NCI-H1694 (cell line): ENCODE measurements at regions not wholly inside any gene's neighbourhood (a gene's known extent, or its start where the extent isn't known, plus 50 kb on each side); places are given as distances from the start of the nearest gene placed in this dataset.

Experiments
- DNase-seq: peaks from one replicate; lab custom pipeline; 2025; lab: John Stamatoyannopoulos, UW

DNA sequence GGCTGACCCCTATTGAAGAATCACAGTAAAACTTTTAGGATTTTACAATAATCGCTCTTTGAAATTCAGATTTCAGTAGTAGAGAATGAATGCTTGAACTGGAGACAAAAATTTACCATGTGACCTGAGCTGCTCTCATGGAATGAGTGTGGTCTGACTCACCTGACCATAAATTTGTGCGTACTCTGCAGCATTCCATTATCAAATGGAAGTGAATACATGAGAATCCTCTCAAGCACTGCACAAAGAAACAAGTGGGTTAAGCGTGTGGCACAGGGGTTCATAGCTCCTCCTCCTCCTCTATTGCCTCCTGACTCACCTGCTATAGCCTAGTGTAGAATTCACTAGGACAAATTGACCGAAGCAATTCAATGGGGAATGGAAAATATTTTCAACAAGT, 269.8 kb upstream of the CDH9 start:
- DNase-seq = no peak

DNA sequence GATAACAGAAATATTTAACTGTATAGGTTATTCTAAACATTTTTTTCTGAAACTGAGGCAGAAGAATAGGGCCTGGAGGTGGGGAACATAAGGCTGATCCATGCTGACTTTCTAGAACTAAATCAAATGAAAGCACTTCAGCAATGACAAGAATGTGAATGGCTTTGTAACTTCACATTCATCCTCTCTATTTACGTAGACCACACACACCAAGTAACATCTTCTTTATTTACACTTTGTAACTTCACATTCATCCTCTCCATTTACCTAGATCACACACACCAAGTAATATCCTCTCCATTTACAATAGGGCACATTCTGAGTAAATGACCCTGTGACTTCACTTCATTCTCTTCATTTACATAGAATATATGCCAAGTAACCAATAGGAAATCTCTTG, 251.8 kb upstream of the CDH9 start:
- DNase-seq = no peak

DNA sequence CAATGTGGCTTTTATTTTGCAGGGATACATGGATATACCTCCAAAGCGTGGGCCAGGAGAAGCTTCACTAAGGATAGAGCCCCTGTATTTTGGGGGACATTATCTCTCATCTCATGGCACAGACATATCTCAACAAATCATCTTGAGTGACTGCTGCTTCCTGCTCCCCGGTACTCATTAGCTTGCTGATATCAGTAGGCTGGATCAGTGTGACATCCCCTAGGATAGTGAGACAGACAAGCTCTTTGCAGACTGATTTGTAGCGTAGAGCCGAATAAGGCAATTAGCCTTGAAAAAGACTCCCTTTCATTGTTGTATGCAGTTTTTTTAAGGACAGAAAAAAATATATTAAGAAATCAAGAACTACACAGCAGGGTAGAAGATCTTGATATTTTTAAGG, 237.7 kb upstream of the CDH9 start:
- DNase-seq = no peak

DNA sequence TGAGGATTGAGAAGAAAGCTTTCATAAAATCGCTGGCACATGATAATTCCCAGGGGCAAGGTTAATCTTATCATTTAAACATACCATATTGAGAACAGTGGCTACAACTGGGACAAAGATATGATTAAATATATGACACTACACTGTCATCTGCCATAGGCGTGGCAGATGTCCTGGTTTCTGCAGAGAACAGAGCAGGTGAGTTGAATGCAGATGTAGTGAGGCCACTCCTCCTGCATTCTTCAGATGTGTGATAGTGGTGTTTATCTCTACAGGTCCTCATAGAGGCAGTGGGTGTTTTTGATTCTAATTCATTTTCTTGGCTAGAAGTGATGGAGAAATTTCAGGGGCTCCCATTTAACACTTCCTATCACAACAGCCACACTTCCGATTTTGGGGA, 237.0 kb upstream of the CDH9 start:
- DNase-seq = no peak

DNA sequence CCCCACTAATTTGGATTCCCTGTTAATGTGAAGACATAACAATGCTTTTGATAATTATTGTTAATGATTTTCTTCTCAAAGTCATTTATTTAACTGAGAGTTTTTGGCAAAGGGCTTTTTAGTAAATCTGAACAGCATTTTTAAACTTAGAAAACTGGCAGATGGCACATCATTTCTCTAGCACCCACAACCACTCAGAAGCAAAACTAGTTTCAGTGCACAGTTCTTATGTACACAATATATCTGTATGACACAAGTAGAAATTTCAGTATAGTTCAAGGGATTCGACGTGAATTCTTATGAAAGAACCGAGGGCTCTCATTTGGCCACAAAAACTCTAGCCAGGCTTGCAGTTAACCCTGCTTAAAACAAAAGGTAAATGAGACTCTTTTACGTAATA, 231.4 kb upstream of the CDH9 start:
- no peak for DNase-seq

DNA sequence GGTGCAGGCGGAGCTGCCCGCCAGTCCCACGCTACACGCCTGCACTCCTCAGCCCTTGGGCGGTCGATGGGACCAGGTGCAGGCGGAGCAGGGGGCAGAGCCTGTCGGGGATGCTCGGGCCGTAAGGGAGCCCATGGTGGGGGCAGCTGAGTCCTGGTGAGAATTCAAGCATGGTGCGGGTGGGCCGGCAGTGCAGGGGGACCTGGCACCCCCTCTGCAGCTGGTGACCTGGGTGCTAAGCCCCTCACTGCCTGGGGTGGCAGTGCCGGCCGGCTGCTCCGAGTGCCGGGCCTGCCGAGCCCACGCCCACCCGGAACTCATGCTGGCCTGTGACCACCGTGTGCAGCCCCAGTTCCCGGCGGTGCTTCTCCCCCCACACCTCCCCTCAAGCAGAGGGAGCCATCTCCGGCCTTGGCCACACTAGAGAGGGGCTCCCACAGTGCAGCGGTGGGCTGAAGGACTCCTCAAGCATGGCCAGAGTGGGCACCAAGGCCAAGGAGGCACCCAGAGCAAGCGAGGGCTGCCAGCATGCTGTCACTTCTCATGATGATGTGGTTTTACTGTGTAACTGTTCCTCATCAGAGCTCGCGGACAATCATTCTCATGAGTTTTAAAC, 228.9 kb upstream of the CDH9 start:
- DNase-seq = no peak

DNA sequence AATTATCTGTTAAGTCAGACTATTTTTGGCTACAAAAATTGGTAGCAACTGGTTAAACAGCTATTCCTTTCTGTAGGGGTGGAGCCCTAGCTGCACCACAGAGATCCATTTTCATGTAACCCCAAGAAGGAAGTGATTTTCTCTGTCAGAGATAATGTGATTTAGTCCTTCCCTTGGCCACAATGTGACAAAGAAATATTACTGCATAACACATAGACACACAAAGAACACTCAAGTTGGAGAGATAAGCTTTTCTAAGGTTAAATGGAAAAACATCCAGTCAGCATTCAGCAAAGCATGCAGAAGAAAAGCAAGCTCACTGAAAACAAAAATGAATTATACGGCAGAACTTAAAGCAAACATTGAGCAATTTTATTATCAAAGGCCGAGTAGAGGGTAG, 227.8 kb upstream of the CDH9 start:
- DNase-seq = no peak

DNA sequence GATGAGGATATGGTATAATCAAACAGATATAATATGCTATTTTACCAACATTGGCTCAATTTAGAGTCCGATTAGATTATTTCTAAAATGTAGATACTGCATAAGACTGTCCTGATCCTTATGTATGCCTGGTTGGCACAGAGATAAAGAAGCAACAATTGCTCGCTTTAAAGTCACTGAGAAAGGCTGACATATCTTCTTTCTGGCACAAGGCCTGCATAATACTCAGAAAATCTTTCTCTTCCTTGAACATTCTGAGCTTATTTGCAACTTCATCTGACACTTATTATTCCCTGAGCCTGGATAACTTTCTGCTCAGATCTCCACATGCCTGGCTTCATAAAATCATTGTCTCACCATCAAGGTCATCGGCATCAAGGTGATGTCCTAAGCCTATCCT, 219.3 kb upstream of the CDH9 start:
- DNase-seq = no peak

DNA sequence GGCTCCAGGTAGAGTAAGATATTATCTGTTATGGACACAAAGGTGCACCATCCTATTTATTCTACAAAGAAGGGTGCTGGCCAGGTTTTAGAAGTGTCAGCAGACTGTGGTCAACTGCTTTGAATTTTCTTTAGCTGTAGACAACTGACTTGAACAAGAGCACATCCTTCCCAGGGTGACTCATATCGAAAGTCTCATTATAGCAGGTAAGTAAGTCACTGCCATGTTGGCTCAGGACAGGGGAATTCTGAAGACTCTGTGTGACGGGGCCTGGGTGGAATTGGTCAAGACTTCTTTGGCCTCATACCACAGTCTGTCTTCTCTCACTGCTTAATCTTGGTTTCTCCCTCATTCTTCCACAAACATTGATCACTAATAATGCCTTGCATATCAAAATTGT, 214.5 kb upstream of the CDH9 start:
- DNase-seq = no peak

DNA sequence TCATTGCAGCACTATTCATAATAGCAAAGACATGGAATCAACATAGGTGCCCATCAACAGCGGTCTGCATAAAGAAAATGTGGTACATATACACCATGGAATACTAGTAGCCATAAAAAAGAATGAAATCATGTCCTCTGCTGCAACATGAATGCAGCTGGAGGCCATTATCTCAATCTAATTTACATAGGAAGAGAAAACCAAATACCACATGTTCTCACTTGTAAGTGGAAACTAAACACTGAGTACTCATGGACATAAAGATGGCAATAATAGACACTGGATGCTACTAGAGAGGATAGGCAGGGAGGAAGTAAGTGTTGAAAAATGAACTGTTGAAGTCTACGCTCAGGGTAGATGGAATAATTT, 203.9 kb upstream of the CDH9 start:
- DNase-seq = no peak

DNA sequence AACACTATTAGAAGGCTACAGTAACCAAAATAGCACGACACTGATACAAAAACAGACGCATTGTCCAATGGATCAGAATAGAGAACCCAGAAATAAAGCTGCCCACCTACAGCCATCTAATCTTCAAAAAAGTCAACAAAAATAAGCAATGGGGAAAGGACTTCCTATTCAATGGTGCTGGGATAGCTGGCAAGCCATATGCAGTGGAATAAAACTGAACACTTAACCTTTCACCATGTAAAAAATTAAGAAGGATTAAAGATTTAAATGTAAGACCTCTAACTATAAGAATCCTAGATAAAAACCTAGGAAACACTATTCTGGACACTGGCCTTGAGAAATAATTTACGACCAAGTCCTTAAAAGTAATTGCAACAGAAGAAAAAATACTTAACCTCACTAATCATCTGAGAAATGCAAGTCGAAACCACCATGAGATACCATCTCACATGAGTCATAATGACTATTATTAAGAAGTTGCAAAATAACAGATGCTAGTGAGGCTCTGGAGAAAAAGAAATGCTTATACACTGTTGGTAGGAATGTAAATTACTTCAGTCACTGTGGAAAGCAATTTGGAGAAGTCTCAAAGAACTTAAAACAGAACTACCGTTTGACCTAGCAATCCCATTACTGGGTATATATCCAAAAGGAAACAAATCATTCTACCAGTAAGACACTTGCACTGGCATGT, 203.3 kb upstream of the CDH9 start:
- DNase-seq = no peak

DNA sequence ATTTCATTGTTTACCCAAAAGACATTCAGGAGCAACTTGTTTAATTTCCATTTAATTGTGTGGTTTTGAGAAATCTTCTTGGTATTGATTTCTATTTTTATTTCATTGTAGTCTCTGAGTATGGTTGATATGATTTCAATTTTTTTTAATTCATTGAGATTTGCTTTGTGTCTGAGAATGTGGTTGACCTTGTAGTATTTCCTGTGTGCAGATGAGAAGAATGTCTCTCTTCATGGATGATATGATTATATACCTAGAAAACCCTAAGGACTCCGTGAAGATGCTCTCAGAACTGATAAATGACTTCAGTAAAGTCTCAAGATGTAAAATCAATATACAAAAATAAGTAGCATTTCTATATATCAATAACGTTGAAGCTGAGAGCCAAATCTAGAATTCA, 202.4 kb upstream of the CDH9 start:
- no peak for DNase-seq

DNA sequence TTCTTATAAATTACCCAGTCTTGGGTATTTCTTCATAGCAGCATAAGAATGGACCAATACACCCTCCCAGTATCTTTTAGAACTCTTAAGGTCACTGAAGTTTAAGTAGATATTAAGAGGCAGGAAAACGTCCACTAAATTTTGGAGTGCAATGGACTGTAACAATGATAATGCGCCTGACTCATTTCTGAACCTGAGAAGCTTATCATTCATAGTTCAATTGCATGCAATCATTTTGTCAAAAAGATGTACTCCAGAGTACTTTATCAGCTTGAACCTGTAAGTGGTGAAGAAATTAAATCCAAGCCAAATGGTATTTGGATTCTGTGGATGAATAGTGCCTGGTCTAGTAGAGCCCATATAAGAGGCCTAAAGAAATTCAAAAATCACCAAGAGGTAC, 196.5 kb upstream of the CDH9 start:
- DNase-seq = no peak

DNA sequence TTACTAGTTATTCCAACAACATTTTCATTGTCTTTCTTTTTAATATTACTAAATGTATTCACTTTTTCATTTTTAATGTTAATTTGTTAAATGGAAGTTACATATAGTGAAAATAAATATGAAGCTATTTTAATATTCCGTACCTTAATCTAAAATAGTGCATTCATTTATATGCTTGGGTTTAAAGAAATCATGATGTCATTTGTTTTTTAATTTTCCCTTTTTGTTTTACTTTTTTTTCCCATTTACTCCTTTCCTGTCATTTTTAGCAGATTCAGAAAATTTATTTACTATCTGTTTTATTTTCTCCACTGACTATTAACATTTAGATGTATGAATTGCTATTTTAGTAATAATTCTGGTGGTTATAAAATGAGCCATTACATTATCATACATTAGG, 183.0 kb upstream of the CDH9 start:
- DNase-seq = no peak

DNA sequence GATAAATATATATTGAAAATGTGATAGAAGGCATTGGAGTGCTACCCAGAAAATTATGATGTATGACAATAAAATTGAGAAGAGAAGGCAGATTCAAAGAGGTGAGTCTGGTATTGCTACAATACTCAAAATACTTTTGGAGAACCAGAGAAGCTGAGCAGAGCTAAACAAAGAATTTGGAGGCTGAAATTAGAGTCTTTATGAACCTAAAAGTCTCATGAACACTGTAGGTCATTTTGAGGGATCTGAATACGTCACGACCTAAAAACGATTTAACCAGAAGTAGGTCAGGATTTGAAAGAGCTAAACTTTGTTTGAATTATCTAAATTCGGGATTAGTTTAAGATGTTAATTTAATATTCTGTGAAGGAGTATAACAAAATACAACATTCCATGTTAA, 182.4 kb upstream of the CDH9 start:
- DNase-seq = no peak

DNA sequence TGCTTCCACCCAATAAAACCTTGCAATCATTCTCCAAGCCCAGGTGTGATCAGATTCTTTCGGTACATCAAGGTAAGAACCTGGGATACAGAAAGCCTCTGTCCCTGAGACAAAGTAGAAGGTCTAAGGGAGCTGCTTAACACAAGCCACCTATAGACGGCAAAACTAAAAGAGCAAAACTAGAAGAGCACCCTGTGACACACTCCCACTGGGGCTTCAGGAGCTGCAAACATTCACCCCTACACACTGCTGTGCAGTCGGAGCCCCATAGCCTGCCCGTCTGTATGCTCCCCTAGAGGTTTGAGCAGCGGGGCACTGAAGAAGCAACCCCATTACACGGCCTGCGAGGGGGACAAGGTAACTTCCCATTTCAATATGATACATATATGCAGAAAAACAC, 179.6 kb upstream of the CDH9 start:
- no peak for DNase-seq

DNA sequence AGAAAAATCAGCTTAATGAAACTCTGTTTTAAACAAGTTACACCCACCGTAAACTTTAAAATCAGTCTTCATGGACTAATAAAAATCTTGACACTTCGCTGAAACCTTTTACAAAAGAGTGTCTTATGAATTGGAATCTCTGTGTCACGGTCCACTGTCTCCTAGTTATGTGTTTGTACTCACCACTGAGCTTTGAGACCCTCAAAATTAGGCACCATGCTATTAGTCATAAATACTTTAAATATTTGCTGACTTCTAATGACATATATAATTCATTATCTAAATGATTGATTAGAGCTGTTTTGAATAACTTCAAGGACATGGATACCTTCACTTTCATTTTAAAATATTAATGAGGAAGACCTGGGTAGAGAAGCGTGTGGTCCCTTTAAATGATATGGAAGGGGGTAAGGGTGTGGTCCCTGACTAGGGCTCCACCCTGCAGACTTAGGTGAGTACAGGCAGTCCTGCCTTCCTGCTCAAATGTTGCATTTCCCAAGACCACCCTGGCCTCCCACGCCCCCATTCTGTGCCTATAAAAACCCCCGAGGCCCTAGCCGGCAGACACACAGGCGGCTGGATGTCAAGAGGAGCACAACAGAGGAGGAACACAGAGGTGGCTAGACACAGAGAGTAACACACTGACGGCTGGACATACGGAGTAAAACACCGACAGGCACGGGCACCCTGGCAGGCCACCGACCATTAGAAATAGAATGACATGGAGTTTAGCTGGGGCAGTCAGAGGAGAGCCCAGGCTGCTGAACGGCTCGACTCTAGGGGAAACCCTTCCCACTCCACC, 179.0 kb upstream of the CDH9 start:
- no peak for DNase-seq

DNA sequence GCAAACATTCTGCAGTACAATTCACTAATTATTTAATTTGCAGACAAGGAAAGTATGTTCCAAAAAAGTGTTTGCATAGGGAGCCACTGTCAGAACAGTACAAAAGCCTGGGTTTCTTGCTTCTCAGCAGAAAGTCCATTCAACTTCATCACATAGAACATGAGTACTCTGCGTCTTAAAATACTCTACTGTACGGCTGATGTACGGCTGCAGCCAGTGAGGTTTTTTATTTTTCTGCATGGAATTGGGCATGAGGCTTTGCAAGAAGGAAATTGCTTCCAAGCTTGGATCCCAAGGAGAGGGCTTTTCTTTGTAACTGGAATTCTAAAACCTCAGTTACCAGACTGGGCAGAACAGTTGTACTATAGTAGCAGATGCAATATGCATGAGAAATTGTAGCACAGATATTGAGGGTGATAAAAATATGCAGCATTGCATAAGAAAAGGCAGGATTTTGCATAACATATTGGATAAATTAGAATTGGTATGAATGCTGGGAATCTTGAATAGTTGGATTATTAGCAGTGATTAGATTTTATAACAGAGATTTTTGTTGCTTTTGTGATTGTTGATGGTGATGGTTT, 178.1 kb upstream of the CDH9 start:
- DNase-seq = no peak

DNA sequence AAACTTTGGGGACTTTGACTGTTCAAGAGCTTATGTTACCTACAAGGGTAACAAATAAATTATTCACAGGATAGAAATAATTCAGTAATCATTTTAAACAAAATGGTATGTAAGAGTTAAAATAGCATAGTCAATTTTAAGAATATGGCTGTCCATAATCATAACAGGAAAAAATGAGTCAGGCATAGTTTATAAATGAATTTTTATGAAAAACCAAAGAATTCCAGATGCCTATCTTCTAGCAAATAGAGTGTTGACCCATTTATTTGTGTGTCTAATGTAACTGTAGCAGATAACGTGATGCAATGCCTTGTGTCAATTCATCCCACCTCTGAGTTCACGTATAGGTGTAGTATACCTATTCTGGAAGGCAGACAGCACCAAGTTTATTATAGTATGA, 169.7 kb upstream of the CDH9 start:
- no peak for DNase-seq

DNA sequence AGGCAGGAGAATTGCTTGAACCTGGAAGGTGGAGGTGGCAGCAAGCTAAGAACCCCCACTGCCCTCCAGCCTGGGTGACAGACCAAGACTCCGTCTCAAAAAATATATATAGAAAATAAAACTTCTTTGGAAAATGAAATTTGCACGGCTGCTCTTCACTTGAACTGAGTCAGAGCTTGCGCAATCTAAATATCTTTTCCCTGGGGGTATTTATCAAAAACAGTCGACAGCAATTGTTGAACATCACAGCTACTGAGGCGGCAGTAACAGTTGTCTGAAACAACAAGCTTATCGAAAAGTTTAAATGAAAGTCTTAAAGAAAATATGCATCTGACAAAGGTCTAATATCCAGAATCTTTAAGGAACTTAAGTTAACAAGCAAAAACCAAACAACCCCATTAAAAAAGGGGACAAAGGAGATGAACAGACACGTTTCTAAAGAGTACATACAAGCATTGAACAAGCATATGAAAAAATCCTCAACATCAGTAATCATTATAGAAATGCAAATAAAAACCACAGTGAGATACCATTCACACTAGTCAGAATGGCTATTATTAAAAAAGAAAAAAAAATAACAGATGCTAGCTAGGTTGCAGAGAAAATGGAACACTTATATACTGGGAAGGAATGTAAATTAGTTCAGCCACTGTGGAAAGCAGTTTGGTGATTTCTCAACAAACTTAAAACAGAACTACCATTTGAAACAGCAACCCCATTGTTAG, 153.6 kb upstream of the CDH9 start:
- no peak for DNase-seq

DNA sequence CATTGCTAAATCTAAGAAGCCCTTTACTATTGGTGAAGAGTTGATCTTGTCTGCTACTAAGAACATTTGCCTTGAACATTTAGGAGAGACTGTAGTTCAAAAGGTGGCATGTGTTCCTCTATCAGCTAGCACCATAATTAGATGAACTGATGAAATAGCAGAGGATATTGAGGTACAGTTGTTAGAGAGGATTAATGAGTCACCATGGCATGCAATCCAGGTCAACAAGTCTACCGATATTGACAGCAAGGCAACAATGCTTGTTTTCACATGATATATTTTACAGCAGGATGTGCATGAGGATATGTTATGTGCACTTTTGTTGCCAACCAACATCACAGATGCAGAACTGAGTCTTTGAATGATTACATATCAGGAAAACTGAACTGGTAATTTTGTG, 134.3 kb upstream of the CDH9 start:
- no peak for DNase-seq

DNA sequence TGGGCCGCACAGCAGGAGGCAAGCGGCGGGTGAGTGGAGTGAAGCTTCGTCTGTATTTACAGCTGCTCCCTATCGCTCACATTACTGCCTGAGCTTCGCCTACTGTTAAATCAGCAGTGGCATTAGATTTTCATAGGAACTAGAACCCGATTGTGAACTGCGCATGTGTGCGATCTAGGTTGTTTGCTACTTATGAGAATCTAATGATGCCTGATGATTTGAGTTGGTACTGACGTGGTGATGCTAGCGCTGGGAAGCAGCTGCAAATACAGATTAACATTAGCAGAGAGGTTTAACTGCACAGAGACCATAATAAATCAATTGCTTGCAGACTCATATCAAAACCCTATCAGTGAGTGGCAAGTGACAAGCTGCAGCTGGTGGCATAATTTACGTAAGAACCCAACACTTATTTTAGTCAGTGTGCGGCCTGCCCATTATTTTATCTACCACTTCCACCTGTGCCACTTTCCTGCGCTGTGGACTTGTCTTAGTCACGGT, 133.4 kb upstream of the CDH9 start:
- DNase-seq = no peak
